ENCODE measurements at regions not wholly inside any gene's neighbourhood (a gene's known extent, or its start where the extent isn't known, plus 50 kb on each side); places are given as distances from the start of the nearest gene placed in this dataset.

DNA sequence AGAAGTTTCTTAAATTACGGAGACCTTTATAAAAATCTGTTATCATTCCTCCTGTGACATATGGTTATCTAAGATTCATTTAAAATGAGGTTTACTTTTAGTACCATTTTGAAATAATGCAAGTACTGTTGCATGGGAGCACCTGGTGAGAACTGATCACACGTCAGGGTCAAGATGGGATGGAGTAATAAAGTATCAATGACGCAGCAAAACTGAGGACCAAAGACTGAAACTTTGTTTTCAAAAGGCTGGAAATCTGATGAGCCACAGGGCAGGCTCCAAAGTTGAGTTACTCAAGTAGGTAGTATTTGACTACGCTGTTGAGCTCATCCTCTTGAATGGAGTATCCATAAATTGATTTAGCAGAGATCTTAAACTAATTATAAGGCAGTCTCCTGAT, 411.9 kb upstream of the ZNF804A start (continued):
- TF ChIP-seq RB1 (IDR thresholded peaks at IDR 0.05; ENCODE audit: low read depth) (no peak), EHMT2 (IDR thresholded peaks at IDR 0.05) (no peak), NFE2L1 (tag; IDR thresholded peaks at IDR 0.05; ENCODE audit: borderline replicate concordance, low read depth) (peak; percentile 28; the same call in 1 of the 2 replicates), MTA1 (IDR thresholded peaks at IDR 0.05; ENCODE audit: borderline replicate concordance) (no peak), ZBTB9 (CRISPR knock-in tag; IDR thresholded peaks at IDR 0.05) (no peak), ZNF316 (IDR thresholded peaks at IDR 0.05) (peak; percentile 39; the same call in 1 of the 2 replicates), TCF7 (IDR thresholded peaks at IDR 0.05; ENCODE audit: borderline replicate concordance) (no peak), ATF7 (IDR thresholded peaks at IDR 0.05) (no peak), ILK (tag; IDR thresholded peaks at IDR 0.05; ENCODE audit: borderline replicate concordance, low read depth) (no peak), C11orf30 (IDR thresholded peaks at IDR 0.05; ENCODE audit: low read depth) (0 out of 2 replicates have a peak, but pooled peaks have one; percentile 19), NFE2 (IDR thresholded peaks at IDR 0.05; ENCODE audit: low read depth) (peak; percentile 67), ZNF431 (CRISPR knock-in tag; IDR thresholded peaks at IDR 0.05) (no peak), GTF2A2 (tag; IDR thresholded peaks at IDR 0.05) (no peak), PTRF (tag; IDR thresholded peaks at IDR 0.05) (no peak)
